ENCODE measurements at regions not wholly inside any gene's neighbourhood (a gene's known extent, or its start where the extent isn't known, plus 50 kb on each side); places are given as distances from the start of the nearest gene placed in this dataset.

DNA sequence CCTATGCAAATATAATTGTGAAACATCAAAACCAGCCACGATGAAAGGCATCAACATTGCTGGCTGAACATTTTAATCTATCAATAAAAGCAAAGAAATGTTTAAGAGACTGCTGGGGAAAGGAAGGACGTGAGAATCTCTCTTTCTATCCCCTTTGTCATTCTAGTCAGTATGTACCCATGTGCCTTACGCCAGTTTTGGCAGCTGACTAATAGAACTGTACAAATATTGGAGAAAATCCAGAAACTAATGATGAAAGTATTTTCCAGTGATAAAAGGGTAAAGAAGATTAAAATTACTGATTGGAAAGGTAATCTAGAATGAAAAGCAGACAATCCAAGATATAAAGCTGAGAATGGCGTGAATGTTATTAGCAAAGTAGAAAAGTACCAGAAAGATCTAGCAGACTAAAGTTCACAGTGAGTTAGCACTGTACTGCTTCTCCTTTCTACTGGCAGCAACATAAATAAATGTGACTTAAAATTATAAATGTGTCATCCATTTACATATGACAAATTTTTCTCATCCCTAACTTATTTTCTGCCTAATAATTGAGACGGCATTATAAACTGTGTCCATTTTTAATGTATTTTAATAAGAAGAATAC lies 401.9 kb upstream of the CNTN4 start:
- DNase-seq: no peak

DNA sequence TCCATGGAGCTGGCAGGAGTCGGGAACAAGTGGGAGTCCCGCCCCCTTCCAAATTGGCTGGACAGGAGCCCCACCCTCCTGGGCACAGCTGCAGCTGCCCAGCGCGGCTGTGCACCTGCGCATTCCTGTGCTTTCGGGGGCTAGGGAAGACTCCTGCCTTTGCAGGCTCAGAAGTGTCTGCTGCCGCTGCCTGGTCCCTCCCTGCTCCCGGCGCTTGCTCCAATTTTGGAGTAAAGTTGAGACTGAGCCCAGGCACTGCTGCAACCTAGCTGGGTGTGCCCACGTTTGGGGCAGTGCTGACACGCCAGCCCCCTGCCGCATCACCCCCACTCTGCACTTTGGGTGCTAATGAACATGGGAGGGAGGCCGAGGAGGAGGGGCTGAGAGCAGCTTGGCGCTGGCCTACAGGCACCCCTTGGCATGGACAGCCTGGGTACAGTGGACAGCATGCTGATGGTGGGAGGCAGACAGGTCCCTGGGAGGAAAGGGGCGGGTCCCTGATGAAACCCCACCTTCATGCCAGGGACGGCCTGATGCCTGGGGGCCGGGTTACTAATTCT lies 399.2 kb upstream of the CNTN4 start:
- DNase-seq: no peak

GRCh38 chr3:1700650-1701049 lies 398.0 kb upstream of the CNTN4 start:
- DNase-seq: no peak

- no peak for DNase-seq
These were observed 395.5 kb upstream of the CNTN4 start for GRCh38 chr3:1703169-1703568.

DNA sequence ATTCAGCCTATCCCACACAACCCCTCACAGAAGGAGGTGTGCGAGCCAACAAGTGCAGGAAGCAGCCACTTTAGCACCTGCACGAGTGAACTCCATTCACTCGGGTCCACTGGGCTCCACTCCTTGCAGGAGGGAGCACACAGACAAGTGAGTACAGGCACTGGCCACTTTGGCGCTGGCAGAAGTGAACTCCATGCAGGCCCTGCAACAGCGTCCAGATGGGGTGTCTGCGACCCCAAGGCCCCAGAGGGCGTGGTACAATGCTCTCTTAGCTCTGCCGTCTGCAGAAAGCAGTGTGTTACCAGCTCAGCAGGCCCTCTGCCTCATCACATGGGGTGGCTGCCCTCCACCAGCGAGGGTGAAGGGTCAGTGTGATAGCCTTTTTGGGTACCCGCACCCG lies 388.0 kb upstream of the CNTN4 start:
- no peak for DNase-seq

DNA sequence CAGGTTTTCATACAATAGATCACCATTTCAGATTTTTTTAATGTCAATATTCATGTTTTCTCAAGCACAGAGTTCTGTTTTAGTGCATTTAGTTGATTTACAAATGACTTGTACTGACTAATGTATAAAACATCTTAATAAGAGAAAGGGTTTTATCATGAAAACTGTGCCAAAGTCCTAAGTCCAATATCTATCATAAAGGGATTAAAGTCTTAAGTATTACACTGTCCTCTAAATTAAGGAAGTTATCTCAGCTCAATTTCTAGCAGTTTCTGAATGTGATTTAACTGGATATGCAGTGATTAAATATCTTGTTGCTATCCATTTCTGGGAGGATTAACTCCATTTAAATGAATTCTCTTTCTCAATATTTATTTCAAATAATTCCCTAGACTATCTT lies 381.1 kb upstream of the CNTN4 start:
- DNase-seq: no peak

DNA sequence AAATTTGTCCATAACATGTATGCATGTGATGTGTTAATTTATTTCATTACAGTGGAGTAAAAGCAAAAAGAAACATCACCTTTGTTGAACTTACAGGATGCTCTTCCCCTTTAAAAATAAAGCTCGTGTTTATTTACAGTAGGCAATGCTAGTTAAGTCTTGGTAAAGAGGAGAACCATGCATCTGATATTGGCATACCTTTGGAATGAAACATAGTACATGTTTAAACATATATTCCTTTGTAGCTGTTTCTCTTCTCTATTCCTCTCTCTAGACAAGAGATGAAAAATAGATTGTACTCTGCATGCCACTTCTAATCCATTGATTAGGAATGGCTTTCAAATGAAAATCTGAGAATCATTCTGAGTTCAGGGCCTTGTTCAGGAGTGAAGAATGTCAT lies 374.9 kb upstream of the CNTN4 start:
- no peak for DNase-seq

DNA sequence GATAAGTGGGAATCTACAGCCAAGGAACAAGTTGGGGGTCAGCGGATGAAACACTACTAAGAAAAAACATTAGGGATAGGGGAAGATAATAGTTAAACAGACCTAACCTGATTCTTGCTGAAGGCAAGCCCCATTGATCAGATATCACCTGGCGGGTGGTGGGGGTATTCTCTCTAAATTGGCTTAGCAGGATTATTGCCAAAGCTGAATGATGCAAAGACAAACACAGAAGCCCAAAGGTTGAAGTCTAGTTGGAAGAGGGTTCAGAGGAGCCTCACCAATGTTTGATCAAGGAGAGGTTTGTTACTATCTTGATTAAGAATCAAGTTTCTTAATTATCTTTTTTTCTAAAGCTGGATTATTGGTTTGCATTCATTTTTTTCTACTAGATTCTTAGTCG lies 371.9 kb upstream of the CNTN4 start:
- DNase-seq: no peak

DNA sequence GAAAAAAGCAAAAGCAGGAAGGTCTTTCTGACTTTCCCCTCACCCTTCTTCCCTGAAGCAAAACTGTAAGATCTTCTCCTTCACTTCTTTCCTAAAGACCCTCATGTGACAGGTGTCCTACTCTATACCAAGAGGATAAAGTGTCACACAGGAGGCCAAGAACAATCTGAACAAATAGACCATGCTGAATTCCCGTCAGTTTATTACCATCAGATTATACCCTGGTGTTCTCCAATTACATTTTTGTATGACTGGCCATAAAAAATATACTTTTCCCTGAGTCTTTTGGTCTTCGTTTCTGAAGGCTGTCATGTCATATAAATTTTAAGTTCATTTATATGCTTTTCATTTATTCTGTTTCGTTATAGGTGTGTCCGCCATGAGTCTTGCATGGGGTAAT lies 371.4 kb upstream of the CNTN4 start:
- DNase-seq: no peak

DNA sequence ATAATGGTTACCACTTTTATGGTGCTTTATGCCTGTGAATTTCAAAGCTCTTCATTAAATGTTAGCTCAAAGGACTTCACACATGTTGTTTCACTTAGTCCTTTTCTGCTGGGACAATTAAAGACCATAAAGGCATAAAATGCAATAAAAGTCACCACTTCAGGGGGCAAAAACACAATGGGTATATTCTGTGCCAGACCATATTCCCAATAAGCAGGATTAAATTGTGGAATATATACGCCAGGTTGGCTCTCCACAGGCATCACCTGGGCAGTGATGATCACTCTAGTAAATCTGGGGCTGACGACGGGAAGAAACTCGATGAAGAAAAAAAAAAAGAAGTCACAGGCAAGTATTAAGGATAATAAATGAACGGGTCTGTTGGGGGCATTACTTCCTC lies 370.2 kb upstream of the CNTN4 start:
- no peak for DNase-seq

- no peak for DNase-seq
These were observed 364.1 kb upstream of the CNTN4 start for GRCh38 chr3:1734494-1735122.

GRCh38 chr3:1752205-1752604 lies 346.5 kb upstream of the CNTN4 start:
- no peak for DNase-seq

DNA sequence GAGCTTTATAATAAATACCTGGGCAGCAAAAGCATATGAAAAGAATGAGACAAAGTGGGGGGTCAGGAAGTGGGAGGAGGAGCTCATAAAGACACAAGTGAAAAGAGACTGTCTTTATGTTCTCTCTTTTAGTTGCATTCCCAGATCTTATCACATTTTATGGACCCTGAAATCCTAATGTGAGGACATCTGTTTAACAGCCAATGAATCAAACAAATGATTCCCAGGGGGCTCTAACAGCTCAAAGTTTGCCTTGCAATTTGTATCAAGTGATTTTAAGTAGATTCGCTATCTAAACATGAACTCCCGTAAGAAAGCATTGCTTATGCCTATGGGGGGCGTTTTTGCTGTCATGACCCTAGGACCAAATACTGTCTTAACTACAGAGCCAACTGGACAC lies 332.3 kb upstream of the CNTN4 start:
- DNase-seq: no peak

- no peak for DNase-seq
These were observed 325.0 kb upstream of the CNTN4 start for GRCh38 chr3:1773679-1774078.

DNA sequence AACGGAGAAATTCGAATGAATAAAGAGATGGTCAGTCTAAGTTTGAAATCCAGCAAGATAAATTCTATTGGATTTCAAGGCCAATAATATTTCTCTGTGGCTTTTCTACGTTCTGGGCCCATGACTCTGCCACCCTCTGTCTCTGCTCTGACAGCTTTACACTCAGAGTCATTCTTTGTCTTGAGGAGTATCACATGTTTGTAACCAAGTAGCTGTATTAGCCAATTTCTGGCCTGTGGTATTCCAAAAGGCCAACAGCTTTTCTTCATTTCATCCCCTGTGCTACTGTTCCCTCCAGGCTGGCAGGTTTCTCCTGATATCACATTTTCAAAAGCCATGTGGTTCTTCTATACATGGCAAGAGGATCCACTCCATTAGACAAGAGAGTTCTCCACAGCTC lies 324.1 kb upstream of the CNTN4 start:
- no peak for DNase-seq

- no peak for DNase-seq
These were observed 323.3 kb upstream of the CNTN4 start for GRCh38 chr3:1775321-1775720.

DNA sequence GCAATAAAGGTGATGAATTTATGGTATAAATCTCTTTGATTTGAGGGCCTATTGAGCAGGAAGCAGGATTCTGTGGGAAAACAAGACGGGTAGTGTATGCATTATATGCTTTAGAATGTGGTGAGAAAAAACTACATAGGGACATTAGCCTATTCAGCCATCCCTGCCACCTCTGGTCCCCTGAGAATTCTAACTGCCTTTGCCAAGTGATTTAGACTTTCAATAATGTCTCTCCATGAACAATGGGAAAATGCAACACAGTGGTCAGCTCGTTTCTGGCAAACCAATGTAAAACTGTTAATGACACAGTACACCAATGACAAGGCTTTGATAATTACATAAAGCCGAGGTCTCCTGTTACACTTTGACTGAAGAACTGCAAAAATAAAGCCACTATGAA lies 314.7 kb upstream of the CNTN4 start:
- no peak for DNase-seq

- DNase-seq: no peak
These were observed 311.6 kb upstream of the CNTN4 start for GRCh38 chr3:1787094-1787493.

DNA sequence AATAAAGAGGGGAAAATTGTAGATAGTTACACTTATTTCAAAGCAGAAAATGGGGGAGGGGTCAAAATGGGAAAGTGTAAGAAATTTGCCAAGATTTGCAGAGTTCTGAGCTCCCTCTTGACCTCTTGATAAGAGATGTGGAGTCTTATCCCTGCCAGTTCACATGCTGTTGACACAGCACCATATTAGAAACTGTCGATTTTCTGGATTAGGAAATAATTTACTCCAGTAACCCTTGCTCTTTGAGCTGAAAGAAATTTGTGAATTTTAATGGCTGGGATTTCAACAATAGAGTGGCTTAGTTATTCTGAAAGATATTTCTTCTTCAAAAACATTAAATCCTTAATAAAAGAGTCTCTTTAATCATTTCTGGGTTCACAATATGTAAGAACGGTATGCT lies 306.2 kb upstream of the CNTN4 start:
- DNase-seq: no peak

GRCh38 chr3:1798711-1799405 lies 299.8 kb upstream of the CNTN4 start:
- DNase-seq: no peak

GRCh38 chr3:1805331-1805730 lies 293.3 kb upstream of the CNTN4 start:
- DNase-seq: no peak

DNA sequence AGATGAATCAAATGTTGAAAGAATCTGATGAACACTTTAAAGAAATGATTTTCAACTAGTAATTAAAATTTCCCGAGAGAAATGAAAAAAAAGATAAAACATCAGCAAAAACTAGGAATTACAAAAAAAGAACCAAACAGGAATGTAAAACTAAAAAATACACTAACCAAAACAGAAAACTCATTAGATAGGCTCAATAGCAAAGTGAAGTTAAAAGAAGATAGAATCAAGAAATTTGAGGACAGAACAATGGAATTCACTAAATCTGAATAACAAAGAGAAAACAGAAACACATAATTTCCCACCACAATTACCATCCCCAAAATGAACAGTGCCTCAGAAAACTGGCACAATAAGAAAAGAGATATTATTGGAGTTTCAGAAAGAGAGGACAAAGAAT lies 290.1 kb upstream of the CNTN4 start:
- DNase-seq: no peak

- no peak for DNase-seq
These were observed 274.8 kb upstream of the CNTN4 start for GRCh38 chr3:1823867-1824266.

DNA sequence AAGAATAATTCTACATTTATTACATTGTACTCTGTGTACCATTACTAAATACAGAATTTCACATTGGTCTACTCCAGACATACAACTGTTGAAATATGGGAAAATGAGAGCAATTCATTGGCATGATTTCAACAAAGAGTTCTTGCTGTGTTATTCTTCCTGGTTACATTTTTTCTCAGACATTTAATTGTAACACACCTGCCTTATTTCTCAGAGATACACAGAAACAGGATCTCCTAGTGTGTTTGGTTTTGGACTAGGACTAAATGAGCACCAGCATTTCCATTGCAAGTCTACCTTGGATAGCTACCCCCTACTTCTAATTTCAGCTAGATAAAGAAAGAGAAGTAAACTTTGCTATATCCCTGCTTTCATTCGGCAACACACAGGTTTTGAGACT lies 274.3 kb upstream of the CNTN4 start:
- no peak for DNase-seq

All from fibroblast of skin of scalp (primary cell).